Upper lobe of left lung (tissue), 4 donors: ENCODE measurements at regions not wholly inside any gene's neighbourhood (a gene's known extent, or its start where the extent isn't known, plus 50 kb on each side); places are given as distances from the start of the nearest gene placed in this dataset.
"Not testable (repeated sequence)": the region's sequence is repeated elsewhere in the genome, so short reads cannot be mapped to it uniquely, and the experiment has no call there.

ENCODE experiments used
- EP300 ChIP-seq, 4 donors: sonication (generic); formaldehyde crosslinking; IDR thresholded peaks; one replicate each; pipeline ENCODE4 v1.5.1; 2017; ENCODE audit warnings: antibody characterized with exemption in 4 of 4, control low read depth in 2 of 4
- POLR2A ChIP-seq, 4 donors: fragments of 450-650 bp; IDR thresholded peaks; one replicate each; pipeline ENCODE4 v1.5.1; 2016 to 2017; ENCODE audit warnings: antibody characterized with exemption in 4 of 4, mild to moderate bottlenecking in 2 of 4
- POLR2AphosphoS5 ChIP-seq, 2 donors: sonication (generic); formaldehyde crosslinking; IDR thresholded peaks; one replicate each; pipeline ENCODE4 v1.5.1; 2017; ENCODE audit warnings: antibody characterized with exemption in 2 of 2
- TF ChIP-seq, protein P1 (sequence below), 6 experiments: fragments of 450-650 bp in 4 of 6; fragments of 200-600 bp in 2 of 6; sonication (generic) in 2 of 6; IDR thresholded peaks; one replicate each; pipeline ENCODE4 v1.5.1; 2016 to 2019; ENCODE audit warnings: antibody characterized with exemption in 6 of 6

- TF ChIP-seq, protein P1, sequence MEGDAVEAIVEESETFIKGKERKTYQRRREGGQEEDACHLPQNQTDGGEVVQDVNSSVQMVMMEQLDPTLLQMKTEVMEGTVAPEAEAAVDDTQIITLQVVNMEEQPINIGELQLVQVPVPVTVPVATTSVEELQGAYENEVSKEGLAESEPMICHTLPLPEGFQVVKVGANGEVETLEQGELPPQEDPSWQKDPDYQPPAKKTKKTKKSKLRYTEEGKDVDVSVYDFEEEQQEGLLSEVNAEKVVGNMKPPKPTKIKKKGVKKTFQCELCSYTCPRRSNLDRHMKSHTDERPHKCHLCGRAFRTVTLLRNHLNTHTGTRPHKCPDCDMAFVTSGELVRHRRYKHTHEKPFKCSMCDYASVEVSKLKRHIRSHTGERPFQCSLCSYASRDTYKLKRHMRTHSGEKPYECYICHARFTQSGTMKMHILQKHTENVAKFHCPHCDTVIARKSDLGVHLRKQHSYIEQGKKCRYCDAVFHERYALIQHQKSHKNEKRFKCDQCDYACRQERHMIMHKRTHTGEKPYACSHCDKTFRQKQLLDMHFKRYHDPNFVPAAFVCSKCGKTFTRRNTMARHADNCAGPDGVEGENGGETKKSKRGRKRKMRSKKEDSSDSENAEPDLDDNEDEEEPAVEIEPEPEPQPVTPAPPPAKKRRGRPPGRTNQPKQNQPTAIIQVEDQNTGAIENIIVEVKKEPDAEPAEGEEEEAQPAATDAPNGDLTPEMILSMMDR (IDR thresholded peaks at IDR 0.05) = not testable (repeated sequence)
- not testable (repeated sequence) for TF ChIP-seq EP300, POLR2A, POLR2AphosphoS5 (IDR thresholded peaks at IDR 0.05)
These were observed 183.0 kb downstream of the HACE1 start for GRCh38 chr6:104676679-104677078.
